Heart left ventricle (tissue), 13 donors: ENCODE measurements at regions not wholly inside any gene's neighbourhood (a gene's known extent, or its start where the extent isn't known, plus 50 kb on each side); places are given as distances from the start of the nearest gene placed in this dataset.

ENCODE experiments used
- POLR2A ChIP-seq, 2 donors: fragments of 450-650 bp; IDR thresholded peaks; one replicate each; pipeline ENCODE4 v1.6.1; 2017; ENCODE audit warnings: antibody characterized with exemption in 2 of 2, mild to moderate bottlenecking in 2 of 2, moderate library complexity in 2 of 2
- TF ChIP-seq, protein P1 (sequence below), 12 donors: fragments of 200-600 bp; sonication (generic) in 4 of 12; IDR thresholded peaks; one replicate each; pipeline versions ENCODE4 v1.5.0 to v1.8.0; 2018 to 2022; ENCODE audit warnings: antibody characterized with exemption in 12 of 12, mild to moderate bottlenecking in 5 of 12
- donor health status: ischemic (EF 13 %, LVEDD 7.1; RV severe dilation, severe dysfunction).
- donor health status: DM: no; HTN: yes; CAD: no.
- donor health status: DM: no; HTN: no; CAD: no.
- donor health status: ischemic (EF 25% LVEDD 6.9; RV normal size, moderate dysfunction).
- donor health status: ischemic (EF 25% LVEDD 5.7; RV mildly dilated, moderate dysfunction).
- donor health status: ischemic (EF 35%, LVEDD 5.7; RV mildly dilated, moderate dysfunction).
- donor health status: nonischemic (EF 11% LVEDD 7.7; RV severe dilation, severe dysfunction).
- donor health status: DM: yes; HTN: yes; CAD: no.
- donor health status: PGD.
- donor health status: ischemic (EF 29% LVEDD 5.4; RV normal size, mild dysfunction).
- donor health status: nonischemic (EF 23%, LVEDD 6.1; RV moderate dilation, normal function).

- TF ChIP-seq, protein P1, sequence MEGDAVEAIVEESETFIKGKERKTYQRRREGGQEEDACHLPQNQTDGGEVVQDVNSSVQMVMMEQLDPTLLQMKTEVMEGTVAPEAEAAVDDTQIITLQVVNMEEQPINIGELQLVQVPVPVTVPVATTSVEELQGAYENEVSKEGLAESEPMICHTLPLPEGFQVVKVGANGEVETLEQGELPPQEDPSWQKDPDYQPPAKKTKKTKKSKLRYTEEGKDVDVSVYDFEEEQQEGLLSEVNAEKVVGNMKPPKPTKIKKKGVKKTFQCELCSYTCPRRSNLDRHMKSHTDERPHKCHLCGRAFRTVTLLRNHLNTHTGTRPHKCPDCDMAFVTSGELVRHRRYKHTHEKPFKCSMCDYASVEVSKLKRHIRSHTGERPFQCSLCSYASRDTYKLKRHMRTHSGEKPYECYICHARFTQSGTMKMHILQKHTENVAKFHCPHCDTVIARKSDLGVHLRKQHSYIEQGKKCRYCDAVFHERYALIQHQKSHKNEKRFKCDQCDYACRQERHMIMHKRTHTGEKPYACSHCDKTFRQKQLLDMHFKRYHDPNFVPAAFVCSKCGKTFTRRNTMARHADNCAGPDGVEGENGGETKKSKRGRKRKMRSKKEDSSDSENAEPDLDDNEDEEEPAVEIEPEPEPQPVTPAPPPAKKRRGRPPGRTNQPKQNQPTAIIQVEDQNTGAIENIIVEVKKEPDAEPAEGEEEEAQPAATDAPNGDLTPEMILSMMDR (IDR thresholded peaks at IDR 0.05): no peak
- TF ChIP-seq POLR2A (IDR thresholded peaks at IDR 0.05): no peak
These were observed 169.3 kb upstream of the KCTD3 start for GRCh38 chr1:215397843-215398242.
